ENCODE measurements at regions not wholly inside any gene's neighbourhood (a gene's known extent, or its start where the extent isn't known, plus 50 kb on each side); places are given as distances from the start of the nearest gene placed in this dataset.

GRCh38 chr13:40345654-40346372 is 320.6 kb downstream of the FOXO1 start:
- TF ChIP-seq, protein P1, sequence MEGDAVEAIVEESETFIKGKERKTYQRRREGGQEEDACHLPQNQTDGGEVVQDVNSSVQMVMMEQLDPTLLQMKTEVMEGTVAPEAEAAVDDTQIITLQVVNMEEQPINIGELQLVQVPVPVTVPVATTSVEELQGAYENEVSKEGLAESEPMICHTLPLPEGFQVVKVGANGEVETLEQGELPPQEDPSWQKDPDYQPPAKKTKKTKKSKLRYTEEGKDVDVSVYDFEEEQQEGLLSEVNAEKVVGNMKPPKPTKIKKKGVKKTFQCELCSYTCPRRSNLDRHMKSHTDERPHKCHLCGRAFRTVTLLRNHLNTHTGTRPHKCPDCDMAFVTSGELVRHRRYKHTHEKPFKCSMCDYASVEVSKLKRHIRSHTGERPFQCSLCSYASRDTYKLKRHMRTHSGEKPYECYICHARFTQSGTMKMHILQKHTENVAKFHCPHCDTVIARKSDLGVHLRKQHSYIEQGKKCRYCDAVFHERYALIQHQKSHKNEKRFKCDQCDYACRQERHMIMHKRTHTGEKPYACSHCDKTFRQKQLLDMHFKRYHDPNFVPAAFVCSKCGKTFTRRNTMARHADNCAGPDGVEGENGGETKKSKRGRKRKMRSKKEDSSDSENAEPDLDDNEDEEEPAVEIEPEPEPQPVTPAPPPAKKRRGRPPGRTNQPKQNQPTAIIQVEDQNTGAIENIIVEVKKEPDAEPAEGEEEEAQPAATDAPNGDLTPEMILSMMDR (conservative IDR thresholded peaks at IDR 0.05 in 1 of 2, IDR thresholded peaks at IDR 0.05 in 1 of 2; ENCODE audit: low read depth in 1 of 2, low read length in 2 of 2) = no peak
- no peak for TF ChIP-seq EZH2 (IDR thresholded peaks at IDR 0.05; ENCODE audit: low read length, missing control alignments)

All from fibroblast of lung (primary cell).